ENCODE measurements at regions not wholly inside any gene's neighbourhood (a gene's known extent, or its start where the extent isn't known, plus 50 kb on each side); places are given as distances from the start of the nearest gene placed in this dataset.
"Not testable (repeated sequence)": the region's sequence is repeated elsewhere in the genome, so short reads cannot be mapped to it uniquely, and the experiment has no call there.

- no peak for DNase-seq (ENCODE audit: low read depth, low spot score)
Measured at GRCh38 chr9:119763260-119763659, 394.0 kb upstream of the BRINP1 start.

- DNase-seq (ENCODE audit: low read depth, low spot score) = no peak
Measured at GRCh38 chr9:119761812-119762211, 392.6 kb upstream of the BRINP1 start.

- DNase-seq (ENCODE audit: low read depth, low spot score) = no peak
Measured at GRCh38 chr9:119758990-119759389, 389.8 kb upstream of the BRINP1 start.

GRCh38 chr9:119758241-119758640 is 389.0 kb upstream of the BRINP1 start:
- no peak for DNase-seq (ENCODE audit: low read depth, low spot score)

- no peak for DNase-seq (ENCODE audit: low read depth, low spot score)
Measured at GRCh38 chr9:119739476-119739875, 370.2 kb upstream of the BRINP1 start.

- no peak for DNase-seq (ENCODE audit: low read depth, low spot score)
Measured at GRCh38 chr9:119736491-119737454, 367.5 kb upstream of the BRINP1 start.

GRCh38 chr9:119727988-119728387 is 358.8 kb upstream of the BRINP1 start:
- DNase-seq (ENCODE audit: low read depth, low spot score) = no peak

- DNase-seq (ENCODE audit: low read depth, low spot score) = no peak
Measured at GRCh38 chr9:119726035-119726434, 356.8 kb upstream of the BRINP1 start.

GRCh38 chr9:119722384-119722783 is 353.1 kb upstream of the BRINP1 start:
- DNase-seq (ENCODE audit: low read depth, low spot score) = no peak

- no peak for DNase-seq (ENCODE audit: low read depth, low spot score)
Measured at GRCh38 chr9:119712325-119712724, 343.1 kb upstream of the BRINP1 start.

- no peak for DNase-seq (ENCODE audit: low read depth, low spot score)
Measured at GRCh38 chr9:119709431-119709830, 340.2 kb upstream of the BRINP1 start.

GRCh38 chr9:119707228-119707845 is 338.1 kb upstream of the BRINP1 start:
- no peak for DNase-seq (ENCODE audit: low read depth, low spot score)

GRCh38 chr9:119701651-119702050 is 332.4 kb upstream of the BRINP1 start:
- no peak for DNase-seq (ENCODE audit: low read depth, low spot score)

GRCh38 chr9:119698535-119698934 is 329.3 kb upstream of the BRINP1 start:
- DNase-seq (ENCODE audit: low read depth, low spot score) = no peak

- no peak for DNase-seq (ENCODE audit: low read depth, low spot score)
Measured at GRCh38 chr9:119697996-119698395, 328.8 kb upstream of the BRINP1 start.

- DNase-seq (ENCODE audit: low read depth, low spot score) = no peak
Measured at GRCh38 chr9:119689879-119690278, 320.6 kb upstream of the BRINP1 start.

GRCh38 chr9:119688547-119688946 is 319.3 kb upstream of the BRINP1 start:
- DNase-seq (ENCODE audit: low read depth, low spot score) = no peak

GRCh38 chr9:119677811-119678505 is 308.7 kb upstream of the BRINP1 start:
- no peak for DNase-seq (ENCODE audit: low read depth, low spot score)

- DNase-seq (ENCODE audit: low read depth, low spot score) = no peak
Measured at GRCh38 chr9:119675951-119676350, 306.7 kb upstream of the BRINP1 start.

- DNase-seq (ENCODE audit: low read depth, low spot score) = not testable (repeated sequence)
Measured at GRCh38 chr9:119672763-119673162, 303.5 kb upstream of the BRINP1 start.

- no peak for DNase-seq (ENCODE audit: low read depth, low spot score)
Measured at GRCh38 chr9:119667916-119668315, 298.7 kb upstream of the BRINP1 start.

GRCh38 chr9:119667163-119667562 is 297.9 kb upstream of the BRINP1 start:
- DNase-seq (ENCODE audit: low read depth, low spot score) = no peak

All from pulmonary artery endothelial cell (primary cell).